ENCODE measurements at regions not wholly inside any gene's neighbourhood (a gene's known extent, or its start where the extent isn't known, plus 50 kb on each side); places are given as distances from the start of the nearest gene placed in this dataset.

- ATAC-seq (no peak), DNase-seq (ENCODE audit: low spot score) (no peak)
- H3K4me3 ChIP-seq = no peak overlapping the region
- Mint-ChIP-seq H3K27me3 (ENCODE audit: insufficient read depth, low read depth, poor library complexity) (no peaks in the 10 kb centered on the region), H3K36me3 (ENCODE audit: low read depth) (no peaks in the 10 kb centered on the region), H3K9me3 (no peaks in the 10 kb centered on the region), H3K4me3 (no peak overlapping the region), H3K27ac (no peak overlapping the region), H3K4me1 (no peaks in the 10 kb centered on the region)
- TF ChIP-seq ETS1 (IDR thresholded peaks at IDR 0.05) (no peak), CREB1 (CRISPR knock-in tag; IDR thresholded peaks at IDR 0.05; ENCODE audit: low read depth) (no peak), ZNF462 (CRISPR knock-in tag; IDR thresholded peaks at IDR 0.05) (no peak), REST (IDR thresholded peaks at IDR 0.05; ENCODE audit: unreplicated experiment) (no peak), ZNF331 (CRISPR knock-in tag; IDR thresholded peaks at IDR 0.05; ENCODE audit: low read depth) (no peak), NANOG (IDR thresholded peaks at IDR 0.05; ENCODE audit: borderline replicate concordance) (no peak), EZH2phosphoT487 (IDR thresholded peaks at IDR 0.05; ENCODE audit: unreplicated experiment) (no peak), POLR2AphosphoS5 (IDR thresholded peaks at IDR 0.05; ENCODE audit: low read depth) (no peak), EZH2 (IDR thresholded peaks at IDR 0.05; ENCODE audit: low read depth, unreplicated experiment) (no peak), CTCF (conservative IDR thresholded peaks at IDR 0.05; ENCODE audit: low read depth in 2 of 2) (no peak), ZNF114 (CRISPR knock-in tag; IDR thresholded peaks at IDR 0.05) (no peak), STAT1 (IDR thresholded peaks at IDR 0.05; ENCODE audit: unreplicated experiment) (no peak), JUNB (IDR thresholded peaks at IDR 0.05; ENCODE audit: unreplicated experiment) (no peak)
- H3K4me1 ChIP-seq (ENCODE audit: insufficient read depth) = no peaks in the 10 kb centered on the region
- H3F3A ChIP-seq (replicated peaks; ENCODE audit: low read depth) = no peaks in the 10 kb centered on the region
- no peak overlapping the region for H3K4me2 ChIP-seq
- no peaks in the 10 kb centered on the region for H4K20me1 ChIP-seq (replicated peaks; ENCODE audit: insufficient read depth)
- no peaks in the 10 kb centered on the region for H3K27me3 ChIP-seq (ENCODE audit: insufficient read depth)
- H2AFZ ChIP-seq = no peak overlapping the region
- H3K36me3 ChIP-seq (ENCODE audit: insufficient read depth) = no peaks in the 10 kb centered on the region
- H3K9me2 ChIP-seq (ENCODE audit: insufficient read depth) = no peaks in the 10 kb centered on the region
- no peak overlapping the region for H3K27ac ChIP-seq (ENCODE audit: low read depth)
- no peaks in the 10 kb centered on the region for H3K79me2 ChIP-seq (replicated peaks; ENCODE audit: insufficient read depth)
Observed at GRCh38 chr4:64551125-64551524, 141.9 kb upstream of the TECRL start.

Measured in GM23338 (cell line).